Transverse colon (tissue), 3 donors: ENCODE measurements at regions not wholly inside any gene's neighbourhood (a gene's known extent, or its start where the extent isn't known, plus 50 kb on each side); places are given as distances from the start of the nearest gene placed in this dataset.
A peak's percentile ranks its signal among the peaks of the same experiment; 100 is the strongest.

ENCODE experiments used
- CTCF ChIP-seq, 5 experiments: fragments of 200-600 bp in 3 of 5; fragments of 450-650 bp in 2 of 5; sonication (generic) in 3 of 5; IDR thresholded peaks; 1 replicate in 2 of 5; 2 replicates in 3 of 5; pipeline ENCODE4 v1.5.1; 2016 to 2017; ENCODE audit warnings: antibody characterized with exemption in 5 of 5, inconsistent platforms in 3 of 5, mild to moderate bottlenecking in 2 of 5, moderate library complexity in 1 of 5
- EP300 ChIP-seq: sonication (generic); formaldehyde crosslinking; IDR thresholded peaks from one replicate; pipeline ENCODE4 v1.6.1; 2017; ENCODE audit warnings: antibody characterized with exemption, low read depth

GRCh38 chr3:41117398-41117870 is 81.9 kb upstream of the CTNNB1 start:
- TF ChIP-seq CTCF (IDR thresholded peaks at IDR 0.05) (peak in 4 of 5 experiments; percentile 7 to 38 (median 18)), EP300 (no peak)
